ENCODE measurements at regions not wholly inside any gene's neighbourhood (a gene's known extent, or its start where the extent isn't known, plus 50 kb on each side); places are given as distances from the start of the nearest gene placed in this dataset.

DNA sequence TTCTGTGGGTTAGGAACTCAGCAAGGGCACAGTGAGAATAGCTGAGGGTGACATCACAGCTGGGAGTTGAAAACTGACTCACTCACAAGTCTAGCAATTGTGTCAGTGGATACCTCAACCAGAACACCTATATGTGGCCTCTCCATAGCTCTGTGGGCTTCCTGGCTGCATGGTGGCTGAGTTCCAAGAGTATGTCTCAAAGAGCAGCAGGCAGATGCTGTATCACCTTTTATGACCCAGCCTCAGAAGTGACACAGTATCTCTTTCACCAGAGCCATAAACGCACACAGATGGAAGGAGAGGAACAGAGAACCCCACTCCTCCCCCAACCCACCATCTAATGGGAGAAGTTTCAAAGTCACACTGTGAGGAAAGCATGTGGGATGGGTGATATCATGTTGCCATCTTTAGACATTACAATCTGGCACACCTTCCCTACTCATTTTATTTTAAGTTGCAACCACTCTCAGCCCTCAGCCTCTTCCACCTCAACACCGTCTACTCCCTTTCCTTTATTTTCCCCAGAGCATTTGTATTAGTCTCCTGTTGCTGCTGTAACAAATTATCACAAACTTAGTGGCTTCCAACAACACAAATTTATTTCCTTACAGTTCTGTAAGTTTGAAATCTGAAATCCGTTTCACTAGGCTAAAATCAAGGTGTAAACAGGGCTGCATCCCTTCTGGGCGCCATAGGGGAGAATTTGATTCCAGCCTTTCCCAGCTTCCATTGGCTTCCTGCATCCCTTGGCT, 134.6 kb upstream of the SPATS2L start:
- H3K36me3 ChIP-seq (ENCODE audit: insufficient read depth, low read length), result no peaks in the 10 kb centered on the region

DNA sequence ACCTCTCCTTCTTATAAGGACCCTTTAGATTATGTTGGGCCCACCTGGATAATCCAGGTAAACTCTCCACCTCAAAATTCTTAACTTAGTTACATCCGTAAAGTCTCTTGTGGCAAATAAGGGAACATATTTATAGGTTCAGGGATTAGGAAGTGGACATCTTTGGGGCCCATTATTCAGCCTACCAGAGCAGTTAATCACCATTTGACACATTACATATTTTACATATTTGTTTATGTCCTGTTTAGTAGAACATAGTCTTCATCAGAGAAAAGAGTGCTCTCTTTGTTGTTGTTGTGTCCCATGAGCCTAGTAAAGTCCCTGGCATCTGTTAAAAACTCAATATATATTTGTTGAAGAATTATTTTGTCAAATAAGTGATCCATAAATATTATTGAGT, 134.0 kb upstream of the SPATS2L start:
- POLR2A ChIA-PET, result no interaction called here
- no peak overlapping the region for H3K27ac ChIP-seq (ENCODE audit: low read depth, low read length, poor library complexity, severe bottlenecking)
- no peaks in the 10 kb centered on the region for H3K79me2 ChIP-seq (ENCODE audit: insufficient read depth, low read depth, low read length)
- H3K4me2 ChIP-seq (ENCODE audit: low read length), result no peak overlapping the region
- TF ChIP-seq, protein P1, sequence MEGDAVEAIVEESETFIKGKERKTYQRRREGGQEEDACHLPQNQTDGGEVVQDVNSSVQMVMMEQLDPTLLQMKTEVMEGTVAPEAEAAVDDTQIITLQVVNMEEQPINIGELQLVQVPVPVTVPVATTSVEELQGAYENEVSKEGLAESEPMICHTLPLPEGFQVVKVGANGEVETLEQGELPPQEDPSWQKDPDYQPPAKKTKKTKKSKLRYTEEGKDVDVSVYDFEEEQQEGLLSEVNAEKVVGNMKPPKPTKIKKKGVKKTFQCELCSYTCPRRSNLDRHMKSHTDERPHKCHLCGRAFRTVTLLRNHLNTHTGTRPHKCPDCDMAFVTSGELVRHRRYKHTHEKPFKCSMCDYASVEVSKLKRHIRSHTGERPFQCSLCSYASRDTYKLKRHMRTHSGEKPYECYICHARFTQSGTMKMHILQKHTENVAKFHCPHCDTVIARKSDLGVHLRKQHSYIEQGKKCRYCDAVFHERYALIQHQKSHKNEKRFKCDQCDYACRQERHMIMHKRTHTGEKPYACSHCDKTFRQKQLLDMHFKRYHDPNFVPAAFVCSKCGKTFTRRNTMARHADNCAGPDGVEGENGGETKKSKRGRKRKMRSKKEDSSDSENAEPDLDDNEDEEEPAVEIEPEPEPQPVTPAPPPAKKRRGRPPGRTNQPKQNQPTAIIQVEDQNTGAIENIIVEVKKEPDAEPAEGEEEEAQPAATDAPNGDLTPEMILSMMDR (conservative IDR thresholded peaks at IDR 0.05; ENCODE audit: low read length), result no peak
- TF ChIP-seq EZH2phosphoT487 (IDR thresholded peaks at IDR 0.05; ENCODE audit: borderline replicate concordance, low read depth, low read length), result no peak
- H3K9me2 ChIP-seq (ENCODE audit: insufficient read depth, low read length), result no peaks in the 10 kb centered on the region
- no peak overlapping the region for H3K4me3 ChIP-seq (ENCODE audit: low read depth, low read length, poor library complexity, severe bottlenecking)
- H2AFZ ChIP-seq (ENCODE audit: low read length), result no peak overlapping the region
- no peaks in the 10 kb centered on the region for H3K9me3 ChIP-seq (ENCODE audit: low read length)
- DNase-seq (ENCODE audit: low spot score), result no peak
- no TSS peak for BruUV-seq (replicated peaks)
- no peaks in the 10 kb centered on the region for H4K20me1 ChIP-seq (ENCODE audit: insufficient read depth, low read length)
- no peaks in the 10 kb centered on the region for H3K36me3 ChIP-seq (ENCODE audit: insufficient read depth, low read length)
- CTCF ChIA-PET (ENCODE audit: unreplicated experiment), result no interaction called here
- H3K4me1 ChIP-seq (ENCODE audit: insufficient read depth, low read length, poor library complexity, severe bottlenecking), result no peaks in the 10 kb centered on the region
- intact Hi-C loops (cut with micrococcal nuclease; ENCODE audit: unreplicated experiment), result no loop called here

More for the DNA sequence above, 134.6 kb upstream of the SPATS2L start:
- ChIA-PET POLR2A (no interaction called here), CTCF (ENCODE audit: unreplicated experiment) (no interaction called here)
- Histone ChIP-seq H3K4me2 (ENCODE audit: low read length) (no peak overlapping the region), H3K79me2 (ENCODE audit: insufficient read depth, low read depth, low read length) (no peaks in the 10 kb centered on the region), H3K27ac (ENCODE audit: low read depth, low read length, poor library complexity, severe bottlenecking) (no peak overlapping the region), H3K9me2 (ENCODE audit: insufficient read depth, low read length) (no peaks in the 10 kb centered on the region), H3K4me3 (ENCODE audit: low read depth, low read length, poor library complexity, severe bottlenecking) (no peak overlapping the region), H4K20me1 (ENCODE audit: insufficient read depth, low read length) (no peaks in the 10 kb centered on the region), H3K9me3 (ENCODE audit: low read length) (no peaks in the 10 kb centered on the region), H2AFZ (ENCODE audit: low read length) (no peak overlapping the region), H3K4me1 (ENCODE audit: insufficient read depth, low read length, poor library complexity, severe bottlenecking) (no peaks in the 10 kb centered on the region)
- DNase-seq (ENCODE audit: low spot score), result no peak
- BruUV-seq (replicated peaks), result no TSS peak
- intact Hi-C loops (cut with micrococcal nuclease; ENCODE audit: unreplicated experiment), result no loop called here
- no peak for TF ChIP-seq EZH2phosphoT487 (IDR thresholded peaks at IDR 0.05; ENCODE audit: borderline replicate concordance, low read depth, low read length)
- TF ChIP-seq, protein P1 (conservative IDR thresholded peaks at IDR 0.05; ENCODE audit: low read length), result no peak

DNA sequence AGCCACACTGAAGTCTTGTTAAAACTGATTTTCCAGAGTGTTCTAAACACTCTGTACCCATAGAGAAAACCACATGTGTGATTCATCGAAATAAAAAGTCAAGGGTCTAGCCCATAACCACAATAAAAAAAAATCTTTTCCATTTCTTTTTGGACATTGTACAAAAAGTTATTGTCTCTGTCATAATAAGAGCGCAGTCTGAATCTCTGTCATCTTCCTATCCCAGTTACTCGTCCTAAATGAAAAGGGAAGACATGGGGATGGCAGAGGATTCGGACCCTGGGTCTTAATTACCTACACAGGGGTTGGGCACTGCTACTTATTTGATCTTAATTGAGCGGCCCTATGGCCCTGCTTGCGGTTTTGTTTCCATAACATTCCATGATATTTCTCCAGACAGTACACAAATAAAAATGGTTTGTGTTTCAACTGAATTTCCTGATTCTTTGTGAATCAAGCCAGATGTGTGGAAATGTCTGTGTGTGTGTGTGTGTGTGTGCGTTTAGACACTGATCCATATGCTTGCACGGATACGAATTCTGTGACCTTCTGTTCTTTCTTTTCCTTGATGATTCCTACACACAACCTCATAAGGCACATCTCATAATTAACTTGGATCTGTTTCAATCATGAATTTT, 133.4 kb upstream of the SPATS2L start:
- TF ChIP-seq EZH2phosphoT487 (IDR thresholded peaks at IDR 0.05; ENCODE audit: borderline replicate concordance, low read depth, low read length), result no peak
- TF ChIP-seq, protein P1 (conservative IDR thresholded peaks at IDR 0.05; ENCODE audit: low read length), result no peak
- BruUV-seq (replicated peaks), result no TSS peak
- no peak overlapping the region for H3K27ac ChIP-seq (ENCODE audit: low read depth, low read length, poor library complexity, severe bottlenecking)
- no peaks in the 10 kb centered on the region for H3K4me1 ChIP-seq (ENCODE audit: insufficient read depth, low read length, poor library complexity, severe bottlenecking)
- ChIA-PET CTCF (ENCODE audit: unreplicated experiment) (no interaction called here), POLR2A (no interaction called here)
- H3K9me2 ChIP-seq (ENCODE audit: insufficient read depth, low read length), result no peaks in the 10 kb centered on the region
- no peaks in the 10 kb centered on the region for H3K79me2 ChIP-seq (ENCODE audit: insufficient read depth, low read depth, low read length)
- no peak overlapping the region for H3K4me3 ChIP-seq (ENCODE audit: low read depth, low read length, poor library complexity, severe bottlenecking)
- H3K9me3 ChIP-seq (ENCODE audit: low read length), result no peaks in the 10 kb centered on the region
- no peak for DNase-seq (ENCODE audit: low spot score)
- intact Hi-C loops (cut with micrococcal nuclease; ENCODE audit: unreplicated experiment), result no loop called here
- H3K4me2 ChIP-seq (ENCODE audit: low read length), result no peak overlapping the region
- no peaks in the 10 kb centered on the region for H3K36me3 ChIP-seq (ENCODE audit: insufficient read depth, low read length)
- no peak overlapping the region for H2AFZ ChIP-seq (ENCODE audit: low read length)
- no peaks in the 10 kb centered on the region for H4K20me1 ChIP-seq (ENCODE audit: insufficient read depth, low read length)

Measured in OCI-LY7 (cell line).